IPS-18a (cell line): ENCODE measurements at regions not wholly inside any gene's neighbourhood (a gene's known extent, or its start where the extent isn't known, plus 50 kb on each side); places are given as distances from the start of the nearest gene placed in this dataset.

Source experiments
- H3K27ac ChIP-seq: one replicate; pipeline ENCODE4 v1.5.1; 2013; ENCODE audit warnings: low read length
- H3K27me3 ChIP-seq: one replicate; pipeline ENCODE4 v1.6.1; 2013; ENCODE audit warnings: mild to moderate bottlenecking, low read length; ENCODE audit not compliant: control insufficient read depth, insufficient read depth
- H3K36me3 ChIP-seq: one replicate; pipeline ENCODE4 v1.6.1; 2013; ENCODE audit warnings: low read depth, low read length; ENCODE audit not compliant: control insufficient read depth
- H3K4me1 ChIP-seq: one replicate; pipeline ENCODE4 v1.6.1; 2013; ENCODE audit warnings: low read depth, low read length; ENCODE audit not compliant: control insufficient read depth
- H3K4me3 ChIP-seq: one replicate; pipeline ENCODE4 v1.5.1; 2013; ENCODE audit warnings: low read length
- H3K9ac ChIP-seq: one replicate; pipeline ENCODE4 v1.6.1; 2013; ENCODE audit warnings: mild to moderate bottlenecking, low read length, moderate library complexity
- H3K9me3 ChIP-seq: one replicate; pipeline ENCODE4 v1.6.1; 2013; ENCODE audit warnings: low read depth, low read length; ENCODE audit not compliant: control insufficient read depth

DNA sequence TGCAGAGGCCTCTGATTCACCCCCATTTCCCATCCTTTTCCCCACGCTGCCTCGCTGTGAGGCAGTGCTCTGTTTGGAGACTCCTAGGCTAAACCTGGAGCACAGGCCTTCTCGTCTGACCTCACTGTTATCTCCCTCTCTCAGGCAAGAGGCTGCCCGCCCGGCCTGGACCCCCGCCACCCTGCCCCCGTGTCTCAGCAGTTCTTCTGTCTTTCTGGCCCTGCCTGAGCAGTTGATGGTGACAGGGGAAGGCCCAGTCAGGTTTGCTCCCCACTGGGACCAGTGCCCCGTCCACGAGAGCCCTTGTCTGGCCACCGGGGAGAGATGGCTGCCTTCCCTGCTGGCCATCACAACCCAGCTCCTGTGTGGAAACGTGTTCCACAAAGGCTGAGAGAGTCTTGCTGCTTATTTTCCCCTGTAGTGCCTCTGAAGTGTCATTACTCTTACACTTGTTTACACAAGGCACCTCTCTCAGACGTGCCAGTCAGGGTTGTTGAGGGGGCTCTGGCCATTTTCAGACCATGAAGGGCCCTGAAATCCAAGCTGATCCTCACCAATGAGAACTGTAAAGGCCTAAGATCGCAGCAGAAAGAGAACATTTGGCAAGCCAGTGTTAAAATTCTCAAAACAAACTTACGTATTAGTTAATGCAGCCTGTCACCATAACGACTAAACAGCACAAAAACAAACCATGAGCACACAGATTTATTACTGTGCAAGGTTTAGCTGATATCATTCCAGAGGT lies 210.9 kb downstream of the NDUFA10 start:
- no peak overlapping the region for H3K27ac ChIP-seq
- H3K4me3 ChIP-seq: no peak overlapping the region
- no peaks in the 10 kb centered on the region for H3K4me1 ChIP-seq
- no peaks in the 10 kb centered on the region for H3K9me3 ChIP-seq
- H3K36me3 ChIP-seq: no peaks in the 10 kb centered on the region
- no peak overlapping the region for H3K9ac ChIP-seq
- no peaks in the 10 kb centered on the region for H3K27me3 ChIP-seq

DNA sequence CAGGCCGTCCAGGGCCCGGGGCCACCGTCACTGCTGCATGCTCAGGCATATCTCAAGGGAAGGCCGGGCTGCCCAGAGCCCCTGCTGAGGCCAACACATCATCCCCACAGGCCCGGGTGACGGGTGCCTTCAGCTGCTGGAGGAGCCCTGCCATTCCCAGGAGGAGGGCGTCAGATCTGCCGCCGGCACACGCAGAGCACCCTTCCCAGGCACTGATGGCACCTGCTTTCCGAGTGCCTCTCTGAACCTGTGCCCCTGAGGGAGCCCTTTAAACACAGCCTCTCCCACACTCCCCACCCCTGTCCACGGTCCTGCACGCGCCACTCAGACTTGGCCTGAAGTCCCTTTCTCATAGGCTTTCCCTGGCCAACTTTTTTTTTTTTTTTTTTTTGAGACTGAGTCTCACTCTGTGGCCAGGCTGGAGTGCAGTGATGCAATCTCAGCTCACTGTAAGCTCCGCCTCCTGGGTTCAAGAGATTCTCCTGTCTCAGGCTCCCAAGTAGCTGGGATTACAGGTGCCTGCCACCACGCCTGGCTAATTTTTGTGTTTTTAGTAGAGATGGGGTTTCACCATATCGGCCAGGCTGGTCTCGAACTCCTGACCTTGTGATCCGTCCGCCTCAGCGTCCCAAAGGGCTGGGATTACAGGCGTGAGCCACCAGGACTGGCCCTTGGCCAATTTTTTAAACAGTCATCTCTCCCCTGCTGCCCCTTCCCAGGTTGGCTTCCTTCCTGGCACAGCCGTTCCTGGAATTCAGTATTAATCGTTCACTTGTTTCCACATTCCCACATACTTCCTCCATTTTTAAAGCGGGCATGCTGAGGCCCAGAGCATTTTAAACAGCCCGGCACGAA lies 211.7 kb downstream of the NDUFA10 start:
- H3K9me3 ChIP-seq: no peaks in the 10 kb centered on the region
- no peaks in the 10 kb centered on the region for H3K27me3 ChIP-seq
- H3K4me3 ChIP-seq: no peak overlapping the region
- H3K27ac ChIP-seq: no peak overlapping the region
- no peaks in the 10 kb centered on the region for H3K36me3 ChIP-seq
- no peaks in the 10 kb centered on the region for H3K4me1 ChIP-seq
- no peak overlapping the region for H3K9ac ChIP-seq

DNA sequence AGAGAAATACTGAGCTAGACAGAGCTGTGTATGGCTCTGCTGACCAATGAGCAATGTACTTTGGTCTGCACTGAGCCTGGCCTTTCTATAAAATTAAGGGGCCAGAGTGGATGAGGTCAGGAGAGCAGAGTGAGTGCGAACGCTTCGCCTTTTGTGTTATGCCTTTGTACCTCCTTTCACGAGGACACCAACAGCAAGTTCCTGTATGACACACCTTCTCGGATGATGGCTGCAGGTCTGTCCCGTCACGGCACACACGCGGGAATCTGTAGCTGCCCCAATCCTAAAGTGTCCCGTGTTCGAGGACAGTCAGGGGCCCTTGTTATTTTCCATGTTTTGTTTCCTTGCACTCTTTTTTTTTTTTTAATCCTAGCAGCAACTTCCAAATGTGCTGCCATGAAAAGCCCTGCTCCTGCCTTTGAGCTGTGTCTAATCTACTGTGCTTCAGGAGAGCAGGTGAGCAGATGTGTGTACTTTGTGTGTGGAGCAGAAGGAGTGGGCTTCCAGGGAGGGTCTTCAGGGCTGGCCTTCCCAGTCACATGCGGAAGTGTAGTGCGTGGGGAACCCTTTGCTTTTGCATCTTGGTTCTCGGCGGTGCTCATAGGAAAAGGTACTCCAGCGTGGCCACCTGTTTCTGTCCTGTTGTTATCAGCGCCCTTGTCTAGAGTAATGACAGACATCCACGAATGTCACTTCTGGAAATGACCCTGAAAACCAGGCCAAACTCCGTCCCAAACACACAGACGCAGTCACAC lies 213.2 kb downstream of the NDUFA10 start:
- H3K4me1 ChIP-seq: no peaks in the 10 kb centered on the region
- H3K36me3 ChIP-seq: no peaks in the 10 kb centered on the region
- no peak overlapping the region for H3K27ac ChIP-seq
- H3K9ac ChIP-seq: no peak overlapping the region
- H3K27me3 ChIP-seq: no peaks in the 10 kb centered on the region
- no peaks in the 10 kb centered on the region for H3K9me3 ChIP-seq
- H3K4me3 ChIP-seq: no peak overlapping the region

DNA sequence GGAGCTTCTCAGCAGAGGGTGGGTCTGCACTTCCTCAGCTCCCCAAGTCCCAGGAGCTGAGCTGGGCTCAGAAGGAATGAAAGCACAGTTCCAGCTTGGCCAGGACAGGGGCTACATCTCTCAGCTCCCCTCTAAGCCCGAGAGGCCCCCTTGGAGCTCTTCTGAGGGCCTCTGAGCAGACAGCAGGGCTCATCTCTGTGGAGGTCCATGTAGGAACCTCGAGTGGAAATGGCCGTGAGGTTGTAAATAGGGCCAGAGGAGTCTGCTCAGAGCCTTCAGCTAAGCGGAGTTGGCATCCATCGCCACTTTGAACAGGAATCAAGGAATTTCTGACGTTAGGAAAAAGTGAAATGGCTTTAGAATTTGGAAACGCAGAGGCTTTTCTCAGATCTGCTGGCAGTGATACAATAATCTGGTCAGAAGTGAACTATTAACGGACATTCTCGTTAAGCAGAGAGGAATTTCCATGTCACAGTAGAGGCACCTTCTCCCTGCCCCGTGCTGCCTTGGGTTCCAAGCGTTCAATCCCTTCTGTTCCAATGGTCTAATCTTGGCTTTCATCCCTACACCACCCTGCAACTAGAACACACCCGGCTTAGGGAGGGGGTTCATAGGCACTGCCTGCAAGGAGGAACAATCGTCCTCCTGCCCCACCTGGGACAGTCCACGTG lies 213.9 kb downstream of the NDUFA10 start:
- H3K27ac ChIP-seq: no peak overlapping the region
- no peaks in the 10 kb centered on the region for H3K4me1 ChIP-seq
- H3K36me3 ChIP-seq: no peaks in the 10 kb centered on the region
- no peak overlapping the region for H3K9ac ChIP-seq
- H3K9me3 ChIP-seq: no peaks in the 10 kb centered on the region
- no peaks in the 10 kb centered on the region for H3K27me3 ChIP-seq
- H3K4me3 ChIP-seq: no peak overlapping the region

DNA sequence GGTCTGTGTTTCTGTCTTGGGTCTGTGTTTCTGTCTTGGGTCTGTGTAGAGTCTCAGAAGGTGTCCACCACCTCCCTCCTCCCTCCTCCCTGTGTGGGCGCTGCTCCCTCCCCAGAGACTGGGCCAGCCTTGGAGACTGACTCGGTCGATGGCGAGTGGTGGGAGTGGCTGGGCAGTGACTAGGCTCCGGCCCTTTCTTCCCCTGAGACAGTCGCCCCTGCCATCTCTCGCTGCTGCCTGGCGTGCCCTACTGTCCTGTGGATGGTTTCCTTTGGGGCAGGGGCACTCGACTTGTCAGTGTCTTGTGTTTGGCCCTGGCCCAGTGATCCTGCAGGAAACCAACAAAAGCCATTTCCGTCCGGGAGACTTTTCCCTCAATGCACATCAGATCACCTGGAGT lies 215.8 kb downstream of the NDUFA10 start:
- Histone ChIP-seq H3K4me3 (no peak overlapping the region), H3K27ac (no peak overlapping the region), H3K9me3 (no peaks in the 10 kb centered on the region), H3K4me1 (no peaks in the 10 kb centered on the region), H3K36me3 (no peaks in the 10 kb centered on the region), H3K27me3 (no peaks in the 10 kb centered on the region), H3K9ac (no peak overlapping the region)

DNA sequence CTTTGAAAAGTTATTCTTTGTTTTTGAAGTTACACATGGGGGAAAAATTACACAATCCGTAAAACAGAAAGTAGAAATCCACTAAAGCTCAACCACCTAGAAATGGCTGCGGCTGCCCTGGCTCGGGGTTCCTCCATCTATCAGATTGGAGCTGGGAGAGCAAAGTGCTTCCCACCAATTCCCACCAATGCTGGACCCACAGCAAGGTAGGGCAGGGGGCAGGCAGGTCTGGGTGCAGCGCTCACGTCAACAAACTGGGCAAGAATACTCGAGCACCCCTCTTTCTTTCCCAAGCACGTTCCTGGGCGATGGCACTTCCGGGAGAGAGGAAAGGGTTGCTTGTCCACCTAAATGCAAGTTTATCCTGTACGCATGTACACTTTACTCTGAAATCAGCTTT lies 217.6 kb downstream of the NDUFA10 start:
- H3K27ac ChIP-seq: no peak overlapping the region
- H3K4me1 ChIP-seq: peaks cover 4% of the 10 kb centered on the region
- H3K27me3 ChIP-seq: no peaks in the 10 kb centered on the region
- no peak overlapping the region for H3K9ac ChIP-seq
- no peaks in the 10 kb centered on the region for H3K36me3 ChIP-seq
- no peak overlapping the region for H3K4me3 ChIP-seq
- H3K9me3 ChIP-seq: no peaks in the 10 kb centered on the region

DNA sequence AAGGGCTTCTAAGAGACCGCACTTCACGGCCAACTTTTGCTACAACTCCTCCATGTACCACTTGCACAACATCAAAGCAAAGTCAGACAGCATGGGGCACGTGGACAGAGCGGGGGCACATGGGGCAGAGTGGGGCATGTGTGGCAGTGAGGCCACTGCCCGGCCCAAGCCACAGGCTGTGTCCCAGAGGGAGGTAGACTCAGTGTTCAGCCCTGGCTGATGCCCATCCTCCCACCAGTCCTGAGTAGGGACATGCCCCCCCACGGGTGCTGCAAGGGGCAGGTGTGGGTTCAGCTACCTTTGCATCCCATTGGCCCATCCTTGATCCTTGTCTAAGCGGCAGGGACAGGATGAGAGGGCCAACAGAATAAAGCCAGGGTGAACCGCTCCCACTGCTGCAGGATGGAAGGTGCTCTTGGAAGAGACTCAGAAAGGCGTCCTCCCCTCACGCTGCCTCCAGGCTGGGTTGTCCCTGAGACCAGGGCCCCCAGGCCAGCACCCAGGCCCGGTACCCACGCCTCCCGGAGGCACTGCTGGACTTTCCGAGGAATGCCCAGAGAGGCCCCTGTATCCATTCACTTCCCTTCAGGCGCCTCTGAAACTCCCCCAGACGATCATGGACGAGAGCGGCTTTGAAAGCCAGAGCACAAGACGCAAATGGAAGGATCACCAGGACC lies 218.2 kb downstream of the NDUFA10 start:
- Histone ChIP-seq H3K27me3 (no peaks in the 10 kb centered on the region), H3K36me3 (no peaks in the 10 kb centered on the region), H3K27ac (no peak overlapping the region)

DNA sequence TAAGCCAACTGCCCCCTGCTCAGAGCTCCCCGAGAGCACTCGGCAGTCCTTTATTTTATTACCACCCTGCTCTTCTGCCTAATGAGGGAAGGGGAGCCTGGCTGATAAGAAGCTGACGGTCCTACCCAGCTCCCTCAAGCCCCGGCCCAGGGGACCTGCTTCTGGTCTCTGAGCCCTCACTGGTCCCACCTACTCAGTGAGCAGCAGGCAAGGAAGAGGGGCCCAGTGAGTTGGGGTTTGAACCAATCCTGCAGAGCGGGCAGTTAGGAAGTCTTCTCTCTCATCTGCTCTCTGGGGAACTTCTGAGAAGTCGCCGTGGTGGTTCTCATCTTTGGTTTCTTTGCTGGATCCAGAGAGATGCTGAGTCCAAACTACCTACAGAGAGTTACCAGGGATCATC lies 218.9 kb downstream of the NDUFA10 start:
- H3K36me3 ChIP-seq: no peaks in the 10 kb centered on the region
- no peaks in the 10 kb centered on the region for H3K27me3 ChIP-seq
- H3K4me3 ChIP-seq: no peak overlapping the region
- peaks cover 4% of the 10 kb centered on the region for H3K4me1 ChIP-seq
- no peak overlapping the region for H3K9ac ChIP-seq
- H3K9me3 ChIP-seq: no peaks in the 10 kb centered on the region
- H3K27ac ChIP-seq: no peak overlapping the region

More for the DNA sequence above, 218.2 kb downstream of the NDUFA10 start:
- Histone ChIP-seq H3K4me3 (no peak overlapping the region), H3K4me1 (peaks cover 4% of the 10 kb centered on the region), H3K9ac (no peak overlapping the region), H3K9me3 (no peaks in the 10 kb centered on the region)

DNA sequence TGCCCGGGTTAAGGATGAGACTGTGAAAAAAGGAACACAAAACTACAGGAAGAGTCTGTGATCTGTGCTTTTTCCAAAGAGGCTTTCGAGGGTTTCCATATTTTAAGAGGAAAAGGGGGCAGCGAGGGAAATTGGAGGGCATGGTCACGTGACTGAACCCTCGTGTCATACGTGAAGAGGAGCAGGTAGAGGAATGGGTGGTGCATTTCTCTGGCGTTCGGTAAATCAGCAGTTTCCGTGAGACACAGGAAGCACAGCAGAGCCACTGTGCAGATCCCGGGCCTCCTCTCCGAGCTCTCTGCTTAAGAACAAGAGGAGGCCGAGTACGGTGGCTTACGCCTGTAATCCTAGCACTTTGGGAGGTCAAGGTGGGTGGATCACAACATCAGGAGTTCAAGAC lies 219.7 kb downstream of the NDUFA10 start:
- no peaks in the 10 kb centered on the region for H3K36me3 ChIP-seq
- no peaks in the 10 kb centered on the region for H3K27me3 ChIP-seq
- H3K9ac ChIP-seq: no peak overlapping the region
- no peak overlapping the region for H3K4me3 ChIP-seq
- peaks cover 4% of the 10 kb centered on the region for H3K4me1 ChIP-seq
- H3K27ac ChIP-seq: no peak overlapping the region
- H3K9me3 ChIP-seq: no peaks in the 10 kb centered on the region

DNA sequence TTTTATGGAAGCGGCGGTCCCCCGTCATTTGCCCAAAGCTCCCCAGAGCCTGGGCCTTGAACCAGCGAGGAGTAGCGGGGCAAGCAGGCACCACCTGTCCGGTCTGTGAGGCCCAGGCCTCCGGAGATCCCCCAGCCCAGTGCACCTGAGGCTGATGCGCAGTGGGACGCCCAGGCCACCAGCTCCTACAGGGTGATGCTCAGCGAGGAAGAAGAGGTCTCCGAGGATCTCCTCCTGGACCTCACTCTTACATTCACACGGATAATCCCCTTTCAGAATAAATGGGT lies 220.2 kb downstream of the NDUFA10 start:
- Histone ChIP-seq H3K36me3 (no peaks in the 10 kb centered on the region), H3K9ac (no peak overlapping the region), H3K9me3 (no peaks in the 10 kb centered on the region), H3K27me3 (no peaks in the 10 kb centered on the region), H3K4me3 (no peak overlapping the region), H3K4me1 (peaks cover 4% of the 10 kb centered on the region), H3K27ac (no peak overlapping the region)
